ENCODE measurements at regions not wholly inside any gene's neighbourhood (a gene's known extent, or its start where the extent isn't known, plus 50 kb on each side); places are given as distances from the start of the nearest gene placed in this dataset.
"Not testable (repeated sequence)": the region's sequence is repeated elsewhere in the genome, so short reads cannot be mapped to it uniquely, and the experiment has no call there.

DNA sequence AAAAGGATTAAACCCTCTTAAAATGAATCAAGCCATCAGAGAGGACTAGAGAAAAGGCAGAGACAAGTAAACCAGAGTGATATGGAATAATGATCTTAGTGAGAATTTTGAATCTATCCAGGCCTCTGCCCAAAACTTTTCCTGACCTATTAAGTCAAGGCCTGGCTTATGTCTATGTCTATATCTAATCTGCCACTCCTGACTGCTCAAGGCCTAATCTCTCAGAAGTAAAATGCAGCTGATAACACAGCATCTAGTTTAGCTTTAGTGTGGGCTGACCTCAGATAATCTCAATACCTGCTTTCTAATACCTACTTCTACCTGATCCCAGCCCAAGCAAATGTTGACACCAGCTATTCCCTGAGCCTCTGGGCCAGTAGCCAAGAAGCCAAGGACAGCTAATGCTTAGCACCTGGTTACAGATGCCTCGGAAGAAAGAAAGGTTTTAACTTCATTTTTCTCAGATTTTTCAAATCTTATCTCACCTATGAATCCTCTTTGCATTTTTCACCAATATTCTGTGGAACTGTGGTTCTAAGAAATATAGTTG, 1472.5 kb upstream of the SEL1L start:
- H3K27ac ChIP-seq, result no peak overlapping the region
- no peak for TF ChIP-seq ZFX (IDR thresholded peaks at IDR 0.05; ENCODE audit: borderline replicate concordance)
- no peak for TF ChIP-seq CTCF (IDR thresholded peaks at IDR 0.05)

- not testable (repeated sequence) for H3K27ac ChIP-seq
Measured at GRCh38 chr14:83007052-83007451, 1473.4 kb upstream of the SEL1L start.

DNA sequence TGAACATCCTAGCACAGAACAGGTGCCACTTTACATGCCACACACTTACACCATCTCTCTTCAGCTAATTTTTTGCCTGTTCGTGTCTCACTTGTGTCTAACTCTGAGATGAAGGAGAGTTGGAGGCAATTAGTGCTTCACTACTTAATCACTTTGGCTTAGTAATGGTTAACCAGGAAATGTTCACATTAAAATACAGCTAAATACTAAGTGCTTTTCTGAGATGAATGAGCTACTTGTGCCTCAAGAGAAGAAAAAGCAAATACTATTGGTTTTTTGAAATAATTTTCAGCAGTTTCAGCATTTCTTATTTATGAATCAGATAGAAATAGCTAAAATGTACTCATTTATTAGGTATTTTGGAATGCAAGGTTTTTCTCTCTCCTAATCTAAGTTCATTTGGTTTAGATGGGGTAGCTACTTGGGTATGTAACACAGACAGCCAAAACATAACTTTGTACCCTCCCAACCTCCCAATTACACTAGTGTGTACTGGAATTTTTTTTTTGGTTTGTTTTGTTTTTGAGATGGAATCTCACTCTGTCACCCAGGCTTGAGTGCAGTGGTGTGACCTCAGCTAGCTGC, 1474.1 kb upstream of the SEL1L start:
- H3K27ac ChIP-seq, result no peak overlapping the region
- no peak for TF ChIP-seq CTCF (IDR thresholded peaks at IDR 0.05)
- TF ChIP-seq ZFX (IDR thresholded peaks at IDR 0.05; ENCODE audit: borderline replicate concordance), result no peak

DNA sequence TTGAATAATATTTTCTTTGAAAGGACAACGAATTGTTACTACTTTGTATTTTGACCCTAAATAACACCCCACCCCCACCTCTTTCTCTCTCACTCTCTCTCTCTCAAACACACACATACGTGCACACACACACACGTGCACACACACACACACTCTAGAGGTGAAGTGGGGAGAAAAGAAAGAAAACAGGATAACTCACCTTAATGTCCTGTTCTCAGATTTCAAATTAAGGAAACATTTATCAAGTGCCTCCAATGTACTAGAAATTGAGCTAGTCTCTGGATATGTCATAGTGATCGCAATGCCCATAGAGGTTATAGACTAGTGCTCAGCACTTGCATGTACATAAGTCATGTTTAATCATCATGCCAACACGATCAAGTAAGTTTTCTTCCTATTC, 1483.6 kb upstream of the SEL1L start:
- TF ChIP-seq CTCF (IDR thresholded peaks at IDR 0.05), result no peak
- no peak for TF ChIP-seq ZFX (IDR thresholded peaks at IDR 0.05; ENCODE audit: borderline replicate concordance)
- H3K27ac ChIP-seq, result no peak overlapping the region

DNA sequence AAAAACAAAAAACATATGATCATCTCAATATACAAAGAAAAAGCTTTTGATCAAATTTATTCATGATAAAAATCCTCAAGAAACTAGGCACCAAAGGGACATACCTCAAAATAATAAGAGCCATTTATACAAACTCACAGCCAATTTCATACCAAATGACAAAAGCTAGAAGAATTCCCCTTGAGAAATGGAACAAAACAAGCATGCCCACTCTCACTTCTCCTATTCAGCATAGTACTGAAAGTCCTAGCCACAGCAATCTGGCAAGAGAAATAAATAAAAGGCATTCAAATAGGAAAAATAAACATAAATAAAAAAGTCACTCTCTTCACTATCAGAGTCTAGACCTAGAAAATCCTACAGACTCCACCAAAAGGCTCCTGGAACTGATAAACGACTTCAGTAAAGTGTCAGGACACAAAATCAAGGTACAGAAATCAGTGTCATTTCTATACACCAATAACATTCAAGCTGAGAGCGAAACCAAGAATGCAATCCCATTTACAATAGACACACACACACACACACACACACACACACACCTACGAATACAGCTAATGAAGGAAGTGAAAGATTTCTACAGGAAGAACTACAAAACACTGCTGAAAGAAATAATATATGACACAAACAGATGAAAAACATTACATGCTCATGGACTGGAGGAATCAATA, 1486.2 kb upstream of the SEL1L start:
- TF ChIP-seq ZFX (IDR thresholded peaks at IDR 0.05; ENCODE audit: borderline replicate concordance) (no peak), CTCF (IDR thresholded peaks at IDR 0.05) (no peak)

GRCh38 chr14:83021323-83021722, 1487.7 kb upstream of the SEL1L start:
- no peak overlapping the region for H3K27ac ChIP-seq
- TF ChIP-seq ZFX (IDR thresholded peaks at IDR 0.05; ENCODE audit: borderline replicate concordance), result no peak
- TF ChIP-seq CTCF (IDR thresholded peaks at IDR 0.05), result no peak

More for the DNA sequence above, 1486.2 kb upstream of the SEL1L start:
- H3K27ac ChIP-seq, result no peak overlapping the region

GRCh38 chr14:83023369-83023768, 1489.7 kb upstream of the SEL1L start:
- H3K27ac ChIP-seq, result no peak overlapping the region
- TF ChIP-seq ZFX (IDR thresholded peaks at IDR 0.05; ENCODE audit: borderline replicate concordance) (no peak), CTCF (IDR thresholded peaks at IDR 0.05) (no peak)

All from 22Rv1 (cell line).